HL-60 (cell line): ENCODE measurements at regions not wholly inside any gene's neighbourhood (a gene's known extent, or its start where the extent isn't known, plus 50 kb on each side); places are given as distances from the start of the nearest gene placed in this dataset.

ENCODE experiments used
- DNase-seq, 2 experiments: peaks; one replicate each; pipeline ENCODE4 v3.0.0-alpha.2; 2010 to 2020; ENCODE audit warnings: low read depth in 1 of 2, low spot score in 1 of 2
- H3K27ac ChIP-seq: fragments of 250-450 bp; sonication (Bioruptor Pico); replicated peaks from 2 replicates; pipeline ENCODE4 v1.5.1; 2020; ENCODE audit warnings: mild to moderate bottlenecking, moderate library complexity
- H3K27me3 ChIP-seq: fragments of 250-450 bp; sonication (Bioruptor Pico); 2 replicates; pipeline ENCODE4 v1.5.1; 2021; ENCODE audit warnings: mild to moderate bottlenecking, moderate library complexity; ENCODE audit not compliant: insufficient read depth, poor library complexity, severe bottlenecking
- H3K4me3 ChIP-seq: replicated peaks from 2 replicates; pipeline ENCODE4 v1.5.1; 2011; ENCODE audit warnings: mild to moderate bottlenecking, control low read depth, low read length; ENCODE audit not compliant: insufficient read depth
- CTCF ChIP-seq: IDR thresholded peaks from one replicate; pipeline ENCODE4 v1.5.1; 2011; ENCODE audit warnings: low read length, control low read depth, inconsistent platforms; ENCODE audit not compliant: insufficient read depth
- GABPA ChIP-seq: IDR thresholded peaks from 2 replicates; pipeline ENCODE4 v1.6.1; 2012; ENCODE audit warnings: low read depth
- POLR2AphosphoS5 ChIP-seq: IDR thresholded peaks from 2 replicates; pipeline ENCODE4 v1.6.1; 2012; ENCODE audit warnings: low read depth
- REST ChIP-seq: IDR thresholded peaks from 2 replicates; pipeline ENCODE4 v1.6.1; 2012; ENCODE audit warnings: low read depth; ENCODE audit not compliant: insufficient replicate concordance
- SPI1 ChIP-seq: IDR thresholded peaks from 2 replicates; pipeline ENCODE4 v1.6.1; 2012; ENCODE audit warnings: low read depth, mild to moderate bottlenecking, borderline replicate concordance

- H3K27ac ChIP-seq = no peak overlapping the region
- H3K27me3 ChIP-seq = no peaks in the 10 kb centered on the region
- no peak for DNase-seq
- TF ChIP-seq POLR2AphosphoS5 (no peak), SPI1 (no peak), GABPA (no peak), CTCF (no peak), REST (no peak)
- H3K4me3 ChIP-seq = no peak overlapping the region
Observed at GRCh38 chr5:107223066-107223465, 447.7 kb downstream of the EFNA5 start.

- DNase-seq = no peak
- Histone ChIP-seq H3K4me3 (no peak overlapping the region), H3K27ac (no peak overlapping the region), H3K27me3 (no peaks in the 10 kb centered on the region)
- TF ChIP-seq REST (no peak), SPI1 (no peak), CTCF (no peak), POLR2AphosphoS5 (no peak), GABPA (no peak)
Observed at GRCh38 chr5:107219993-107220392, 450.7 kb downstream of the EFNA5 start.

GRCh38 chr5:107218457-107219193, 452.1 kb downstream of the EFNA5 start:
- H3K27me3 ChIP-seq = no peaks in the 10 kb centered on the region
- H3K4me3 ChIP-seq = no peak overlapping the region
- DNase-seq = peak; percentile 17 to 21
- no peak overlapping the region for H3K27ac ChIP-seq
- no peak for TF ChIP-seq GABPA
- no peak for TF ChIP-seq CTCF
- no peak for TF ChIP-seq SPI1

GRCh38 chr5:107217721-107218130, 453.0 kb downstream of the EFNA5 start:
- no peak overlapping the region for H3K4me3 ChIP-seq
- H3K27ac ChIP-seq = no peak overlapping the region
- TF ChIP-seq GABPA (no peak), REST (no peak), SPI1 (no peak), POLR2AphosphoS5 (no peak), CTCF (no peak)
- H3K27me3 ChIP-seq = no peaks in the 10 kb centered on the region
- no peak for DNase-seq
